H54 (cell line): ENCODE measurements at regions not wholly inside any gene's neighbourhood (a gene's known extent, or its start where the extent isn't known, plus 50 kb on each side); places are given as distances from the start of the nearest gene placed in this dataset.
A peak's percentile ranks its signal among the peaks of the same experiment; 100 is the strongest.

Source experiments
- DNase-seq: peaks from one replicate; pipeline ENCODE4 v3.0.0; 2011; ENCODE audit warnings: low spot score, mixed read lengths; ENCODE audit not compliant: insufficient read length
- FAIRE-seq: peaks from 3 replicates; lab custom pipeline; 2011; peaks lifted over from hg19 to GRCh38; lab: Jason Lieb, UNC
- POLR2A ChIP-seq: IDR thresholded peaks from 2 replicates; pipeline ENCODE4 v1.6.1; 2011; ENCODE audit warnings: low read depth, mild to moderate bottlenecking, low read length

GRCh38 chr6:148239801-148240460 is 102.7 kb upstream of the SASH1 start:
- DNase-seq, result no peak
- no peak for FAIRE-seq

GRCh38 chr6:148240461-148240840 is 102.2 kb upstream of the SASH1 start:
- DNase-seq (no peak), FAIRE-seq (no peak)
- no peak for TF ChIP-seq POLR2A

More at GRCh38 chr6:148239801-148240460, 102.7 kb upstream of the SASH1 start:
- TF ChIP-seq POLR2A, result no peak

- no peak for TF ChIP-seq POLR2A
- FAIRE-seq (no peak), DNase-seq (no peak)
Observed at GRCh38 chr6:148240861-148241477, 101.7 kb upstream of the SASH1 start.

- DNase-seq (no peak), FAIRE-seq (no peak)
- TF ChIP-seq POLR2A, result no peak
Observed at GRCh38 chr6:148242180-148242579, 100.5 kb upstream of the SASH1 start.

- FAIRE-seq (no peak), DNase-seq (no peak)
- no peak for TF ChIP-seq POLR2A
Observed at GRCh38 chr6:148244217-148244935, 98.3 kb upstream of the SASH1 start.

GRCh38 chr6:148247386-148248063 is 95.1 kb upstream of the SASH1 start:
- DNase-seq (no peak), FAIRE-seq (no peak)
- TF ChIP-seq POLR2A, result no peak

- FAIRE-seq (no peak), DNase-seq (no peak)
- TF ChIP-seq POLR2A, result no peak
Observed at GRCh38 chr6:148249160-148249559, 93.5 kb upstream of the SASH1 start.

- DNase-seq, result no peak
- no peak for FAIRE-seq
- no peak for TF ChIP-seq POLR2A
Observed at GRCh38 chr6:148249679-148250375, 92.8 kb upstream of the SASH1 start.

GRCh38 chr6:148250975-148251685 is 91.5 kb upstream of the SASH1 start:
- TF ChIP-seq POLR2A, result no peak
- no peak for DNase-seq
- peak; percentile 83 for FAIRE-seq

GRCh38 chr6:148251891-148252290 is 90.7 kb upstream of the SASH1 start:
- DNase-seq (no peak), FAIRE-seq (no peak)
- TF ChIP-seq POLR2A, result no peak

GRCh38 chr6:148257810-148258209 is 84.8 kb upstream of the SASH1 start:
- FAIRE-seq (no peak), DNase-seq (no peak)

GRCh38 chr6:148258868-148259267 is 83.8 kb upstream of the SASH1 start:
- no peak for TF ChIP-seq POLR2A
- DNase-seq (no peak), FAIRE-seq (no peak)

More at GRCh38 chr6:148257810-148258209, 84.8 kb upstream of the SASH1 start:
- TF ChIP-seq POLR2A, result no peak

GRCh38 chr6:148261470-148261869 is 81.2 kb upstream of the SASH1 start:
- no peak for DNase-seq
- no peak for TF ChIP-seq POLR2A
- no peak for FAIRE-seq
